GM21529 (cell line): ENCODE measurements at regions not wholly inside any gene's neighbourhood (a gene's known extent, or its start where the extent isn't known, plus 50 kb on each side); places are given as distances from the start of the nearest gene placed in this dataset.
"Not testable (repeated sequence)": the region's sequence is repeated elsewhere in the genome, so short reads cannot be mapped to it uniquely, and the experiment has no call there.

Experiments
- ATAC-seq: cut with Tn5 transposase; IDR thresholded peaks from one replicate; pipeline ENCODE4 v1.9.1; 2021; ENCODE audit not compliant: unreplicated experiment

- ATAC-seq: no peak
Observed at GRCh38 chrX:34406580-34406979, 250.5 kb downstream of the TMEM47 start.

- ATAC-seq: no peak
Observed at GRCh38 chrX:34404386-34405070, 252.6 kb downstream of the TMEM47 start.

- no peak for ATAC-seq
Observed at GRCh38 chrX:34401411-34401810, 255.7 kb downstream of the TMEM47 start.

GRCh38 chrX:34382416-34382815 is 250.3 kb upstream of the FAM47A start:
- ATAC-seq: no peak

GRCh38 chrX:34381241-34381640 is 249.1 kb upstream of the FAM47A start:
- ATAC-seq: no peak

- ATAC-seq: no peak
Observed at GRCh38 chrX:34379891-34380290, 247.8 kb upstream of the FAM47A start.

- no peak for ATAC-seq
Observed at GRCh38 chrX:34377645-34378044, 245.5 kb upstream of the FAM47A start.

- no peak for ATAC-seq
Observed at GRCh38 chrX:34371754-34372153, 239.6 kb upstream of the FAM47A start.

- no peak for ATAC-seq
Observed at GRCh38 chrX:34365471-34365870, 233.4 kb upstream of the FAM47A start.

- ATAC-seq: no peak
Observed at GRCh38 chrX:34350561-34351335, 218.6 kb upstream of the FAM47A start.

GRCh38 chrX:34343001-34343400 is 210.9 kb upstream of the FAM47A start:
- ATAC-seq: no peak

GRCh38 chrX:34341814-34342213 is 209.7 kb upstream of the FAM47A start:
- ATAC-seq: no peak

GRCh38 chrX:34341258-34341657 is 209.1 kb upstream of the FAM47A start:
- no peak for ATAC-seq

GRCh38 chrX:34338046-34338445 is 205.9 kb upstream of the FAM47A start:
- no peak for ATAC-seq

GRCh38 chrX:34335376-34335775 is 203.3 kb upstream of the FAM47A start:
- ATAC-seq: not testable (repeated sequence)

GRCh38 chrX:34332334-34332733 is 200.2 kb upstream of the FAM47A start:
- ATAC-seq: no peak

GRCh38 chrX:34325460-34325859 is 193.3 kb upstream of the FAM47A start:
- no peak for ATAC-seq

- ATAC-seq: not testable (repeated sequence)
Observed at GRCh38 chrX:34320424-34320823, 188.3 kb upstream of the FAM47A start.

GRCh38 chrX:34300871-34301270 is 168.8 kb upstream of the FAM47A start:
- peak; percentile 58 for ATAC-seq

- no peak for ATAC-seq
Observed at GRCh38 chrX:34299451-34299967, 167.4 kb upstream of the FAM47A start.

- no peak for ATAC-seq
Observed at GRCh38 chrX:34294665-34295064, 162.6 kb upstream of the FAM47A start.

- ATAC-seq: no peak
Observed at GRCh38 chrX:34288782-34289181, 156.7 kb upstream of the FAM47A start.
